ENCODE measurements at regions not wholly inside any gene's neighbourhood (a gene's known extent, or its start where the extent isn't known, plus 50 kb on each side); places are given as distances from the start of the nearest gene placed in this dataset.
"Not testable (repeated sequence)": the region's sequence is repeated elsewhere in the genome, so short reads cannot be mapped to it uniquely, and the experiment has no call there.

DNA sequence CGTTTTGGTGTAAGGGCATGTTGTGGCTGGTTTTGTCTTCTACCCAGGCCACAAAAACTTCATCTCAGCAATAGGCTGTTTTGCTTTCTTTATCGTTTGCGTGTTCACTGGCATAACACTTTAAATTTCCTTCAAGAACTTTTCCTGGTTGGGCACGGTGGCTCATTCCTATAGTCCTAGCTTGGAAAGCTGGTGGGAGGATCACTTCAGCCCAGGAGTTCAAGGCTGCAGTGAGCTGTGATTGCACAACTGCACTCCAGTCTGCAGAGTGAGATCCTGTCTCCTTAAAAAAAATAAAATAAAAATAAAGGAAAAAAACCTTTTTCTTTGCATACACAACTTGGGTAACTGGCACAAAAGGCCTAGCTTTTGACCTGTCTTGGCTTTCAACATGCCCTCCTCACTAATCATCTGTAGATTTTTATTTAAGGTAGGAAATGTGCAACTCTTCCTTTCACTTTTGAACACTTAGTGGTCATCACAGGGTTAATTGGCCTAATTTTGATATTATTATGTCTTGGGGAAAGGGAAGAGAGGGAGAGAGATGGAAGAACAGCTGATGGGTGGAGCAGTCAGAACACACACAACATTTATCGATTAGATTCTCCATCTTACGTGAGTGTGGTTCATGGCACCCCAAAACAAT is 78.9 kb upstream of the PSMA6 start:
- DNase-seq (ENCODE audit: low read depth in 2 of 2), result no peak
- Histone ChIP-seq H3K4me3 (replicated peaks in 1 of 4; ENCODE audit: control extremely low read depth in 1 of 4, insufficient read depth in 1 of 4, low read depth in 3 of 4, low read length in 4 of 4) (no peak overlapping the region), H2AFZ (ENCODE audit: low read length) (no peak overlapping the region), H3K4me1 (ENCODE audit: control insufficient read depth, extremely low read depth, insufficient read depth, low read length) (peaks cover 4% of the 10 kb centered on the region), H3K4me2 (ENCODE audit: extremely low read depth, insufficient read depth, low read length) (no peak overlapping the region), H3K9me3 (ENCODE audit: control insufficient read depth, insufficient read depth, low read depth, low read length) (no peaks in the 10 kb centered on the region), H4K20me1 (ENCODE audit: control insufficient read depth, extremely low read depth, insufficient read depth, low read length) (no peaks in the 10 kb centered on the region), H3K36me3 (ENCODE audit: control insufficient read depth, insufficient read depth, low read length) (no peaks in the 10 kb centered on the region), H3K27me3 (ENCODE audit: control insufficient read depth, insufficient read depth, low read length) (no peaks in the 10 kb centered on the region), H3K79me2 (ENCODE audit: control insufficient read depth, insufficient read depth, low read length) (no peaks in the 10 kb centered on the region), H3K9ac (ENCODE audit: insufficient read depth, low read length) (no peak overlapping the region), H3K27ac (ENCODE audit: insufficient read depth, low read length) (no peak overlapping the region)
- no peak for TF ChIP-seq EZH2 (IDR thresholded peaks at IDR 0.05; ENCODE audit: low read length, missing control alignments)
- TF ChIP-seq, protein P1, sequence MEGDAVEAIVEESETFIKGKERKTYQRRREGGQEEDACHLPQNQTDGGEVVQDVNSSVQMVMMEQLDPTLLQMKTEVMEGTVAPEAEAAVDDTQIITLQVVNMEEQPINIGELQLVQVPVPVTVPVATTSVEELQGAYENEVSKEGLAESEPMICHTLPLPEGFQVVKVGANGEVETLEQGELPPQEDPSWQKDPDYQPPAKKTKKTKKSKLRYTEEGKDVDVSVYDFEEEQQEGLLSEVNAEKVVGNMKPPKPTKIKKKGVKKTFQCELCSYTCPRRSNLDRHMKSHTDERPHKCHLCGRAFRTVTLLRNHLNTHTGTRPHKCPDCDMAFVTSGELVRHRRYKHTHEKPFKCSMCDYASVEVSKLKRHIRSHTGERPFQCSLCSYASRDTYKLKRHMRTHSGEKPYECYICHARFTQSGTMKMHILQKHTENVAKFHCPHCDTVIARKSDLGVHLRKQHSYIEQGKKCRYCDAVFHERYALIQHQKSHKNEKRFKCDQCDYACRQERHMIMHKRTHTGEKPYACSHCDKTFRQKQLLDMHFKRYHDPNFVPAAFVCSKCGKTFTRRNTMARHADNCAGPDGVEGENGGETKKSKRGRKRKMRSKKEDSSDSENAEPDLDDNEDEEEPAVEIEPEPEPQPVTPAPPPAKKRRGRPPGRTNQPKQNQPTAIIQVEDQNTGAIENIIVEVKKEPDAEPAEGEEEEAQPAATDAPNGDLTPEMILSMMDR (conservative IDR thresholded peaks at IDR 0.05 in 1 of 2, IDR thresholded peaks at IDR 0.05 in 1 of 2; ENCODE audit: low read depth in 1 of 2, low read length in 2 of 2), result no peak

DNA sequence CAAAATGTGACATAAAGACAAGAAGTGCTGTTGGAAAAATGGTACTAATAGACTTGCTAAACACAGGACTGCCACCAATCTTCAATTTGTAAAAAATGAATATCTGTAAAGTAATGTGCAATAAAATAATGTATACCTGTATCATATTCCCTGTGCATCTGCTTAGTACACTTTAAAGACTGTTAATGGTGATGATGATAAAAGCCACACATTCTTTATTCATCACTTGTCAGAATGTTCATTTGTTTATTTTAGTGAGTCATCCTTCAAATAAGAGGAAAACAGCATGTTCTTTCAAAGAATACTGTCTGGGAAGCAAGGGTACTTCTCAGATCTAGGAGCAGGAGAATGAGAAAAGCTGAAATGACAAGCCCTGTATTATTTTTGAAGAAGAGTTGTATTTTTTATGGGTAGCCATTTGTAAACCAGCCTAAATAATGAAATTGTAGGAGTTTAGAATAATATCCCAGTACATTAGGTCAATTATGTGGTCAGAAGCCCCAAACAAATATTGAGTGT is 78.3 kb upstream of the PSMA6 start:
- H3K9ac ChIP-seq (ENCODE audit: insufficient read depth, low read length), result no peak overlapping the region
- no peak overlapping the region for H3K4me2 ChIP-seq (ENCODE audit: extremely low read depth, insufficient read depth, low read length)
- DNase-seq (ENCODE audit: low read depth in 2 of 2), result peak; percentile 58 to 63

DNA sequence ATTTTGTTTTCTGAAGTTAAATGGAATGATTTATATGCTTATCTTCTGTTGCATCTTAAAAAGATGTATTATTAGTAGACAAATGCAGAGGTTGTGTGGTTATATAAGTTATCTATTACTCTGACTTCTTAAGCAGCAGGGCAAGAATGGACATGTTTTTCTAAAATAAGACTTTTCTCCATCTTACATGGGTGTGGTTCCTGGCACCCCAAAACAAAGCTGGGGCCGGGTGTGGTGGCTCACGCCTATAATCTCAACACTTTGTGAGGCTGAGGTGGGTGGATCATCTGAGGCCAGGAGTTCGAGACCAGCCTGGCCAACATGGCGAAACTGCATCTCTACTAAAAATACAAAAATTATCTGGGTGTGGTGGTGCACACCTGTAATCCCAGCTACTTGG is 77.8 kb upstream of the PSMA6 start:
- not testable (repeated sequence) for H3K4me2 ChIP-seq (ENCODE audit: extremely low read depth, insufficient read depth, low read length); H2AFZ ChIP-seq (ENCODE audit: low read length); H3K9me3 ChIP-seq (ENCODE audit: control insufficient read depth, insufficient read depth, low read depth, low read length); H3K36me3 ChIP-seq (ENCODE audit: control insufficient read depth, insufficient read depth, low read length); DNase-seq (ENCODE audit: low read depth in 2 of 2); H3K27me3 ChIP-seq (ENCODE audit: control insufficient read depth, insufficient read depth, low read length); H3K4me1 ChIP-seq (ENCODE audit: control insufficient read depth, extremely low read depth, insufficient read depth, low read length); H3K4me3 ChIP-seq (replicated peaks in 1 of 4; ENCODE audit: control extremely low read depth in 1 of 4, insufficient read depth in 1 of 4, low read depth in 3 of 4, low read length in 4 of 4); H3K79me2 ChIP-seq (ENCODE audit: control insufficient read depth, insufficient read depth, low read length); H3K27ac ChIP-seq (ENCODE audit: insufficient read depth, low read length); H3K9ac ChIP-seq (ENCODE audit: insufficient read depth, low read length); H4K20me1 ChIP-seq (ENCODE audit: control insufficient read depth, extremely low read depth, insufficient read depth, low read length)

More for the DNA sequence above, 78.3 kb upstream of the PSMA6 start:
- TF ChIP-seq, protein P1 (conservative IDR thresholded peaks at IDR 0.05 in 1 of 2, IDR thresholded peaks at IDR 0.05 in 1 of 2; ENCODE audit: low read depth in 1 of 2, low read length in 2 of 2), result no peak
- no peak for TF ChIP-seq EZH2 (IDR thresholded peaks at IDR 0.05; ENCODE audit: low read length, missing control alignments)
- no peaks in the 10 kb centered on the region for H3K27me3 ChIP-seq (ENCODE audit: control insufficient read depth, insufficient read depth, low read length)
- H3K79me2 ChIP-seq (ENCODE audit: control insufficient read depth, insufficient read depth, low read length), result no peaks in the 10 kb centered on the region
- no peak overlapping the region for H3K27ac ChIP-seq (ENCODE audit: insufficient read depth, low read length)
- H3K4me3 ChIP-seq (replicated peaks in 1 of 4; ENCODE audit: control extremely low read depth in 1 of 4, insufficient read depth in 1 of 4, low read depth in 3 of 4, low read length in 4 of 4), result no peak overlapping the region
- H3K36me3 ChIP-seq (ENCODE audit: control insufficient read depth, insufficient read depth, low read length), result no peaks in the 10 kb centered on the region
- no peaks in the 10 kb centered on the region for H4K20me1 ChIP-seq (ENCODE audit: control insufficient read depth, extremely low read depth, insufficient read depth, low read length)
- H2AFZ ChIP-seq (ENCODE audit: low read length), result no peak overlapping the region
- H3K9me3 ChIP-seq (ENCODE audit: control insufficient read depth, insufficient read depth, low read depth, low read length), result no peaks in the 10 kb centered on the region
- H3K4me1 ChIP-seq (ENCODE audit: control insufficient read depth, extremely low read depth, insufficient read depth, low read length), result peaks cover 4% of the 10 kb centered on the region
